Large intestine (tissue), 3 donors: ENCODE measurements at regions not wholly inside any gene's neighbourhood (a gene's known extent, or its start where the extent isn't known, plus 50 kb on each side); places are given as distances from the start of the nearest gene placed in this dataset.

Experiments used
- DNase-seq, 2 donors: peaks; one replicate each; pipeline versions ENCODE4 v3.0.0 to v3.0.0-alpha.2; 2013
- H3K27ac ChIP-seq: one replicate; pipeline ENCODE4 v1.5.1; 2013; ENCODE audit warnings: low read length
- H3K27me3 ChIP-seq: 2 replicates; pipeline ENCODE4 v1.6.1; 2013; ENCODE audit warnings: low read length; ENCODE audit not compliant: control insufficient read depth, insufficient read depth
- H3K36me3 ChIP-seq: 2 replicates; pipeline ENCODE4 v1.6.1; 2013; ENCODE audit warnings: low read length; ENCODE audit not compliant: control insufficient read depth, insufficient read depth
- H3K4me1 ChIP-seq: one replicate; pipeline ENCODE4 v1.6.1; 2013; ENCODE audit warnings: low read length; ENCODE audit not compliant: control insufficient read depth, insufficient read depth
- H3K4me3 ChIP-seq: one replicate; pipeline ENCODE4 v1.5.1; 2013; ENCODE audit warnings: low read length
- H3K9me3 ChIP-seq: one replicate; pipeline ENCODE4 v1.6.1; 2013; ENCODE audit warnings: mild to moderate bottlenecking, low read depth, low read length, moderate library complexity; ENCODE audit not compliant: control insufficient read depth
- WGBS: methylation state at CpG from one replicate; pipeline ENCODE4 v1.1.5; 2013; ENCODE audit warnings: low lambda C conversion rate; ENCODE audit not compliant: insufficient coverage; 5-methylcytosine and 5-hydroxymethylcytosine counted together

DNA sequence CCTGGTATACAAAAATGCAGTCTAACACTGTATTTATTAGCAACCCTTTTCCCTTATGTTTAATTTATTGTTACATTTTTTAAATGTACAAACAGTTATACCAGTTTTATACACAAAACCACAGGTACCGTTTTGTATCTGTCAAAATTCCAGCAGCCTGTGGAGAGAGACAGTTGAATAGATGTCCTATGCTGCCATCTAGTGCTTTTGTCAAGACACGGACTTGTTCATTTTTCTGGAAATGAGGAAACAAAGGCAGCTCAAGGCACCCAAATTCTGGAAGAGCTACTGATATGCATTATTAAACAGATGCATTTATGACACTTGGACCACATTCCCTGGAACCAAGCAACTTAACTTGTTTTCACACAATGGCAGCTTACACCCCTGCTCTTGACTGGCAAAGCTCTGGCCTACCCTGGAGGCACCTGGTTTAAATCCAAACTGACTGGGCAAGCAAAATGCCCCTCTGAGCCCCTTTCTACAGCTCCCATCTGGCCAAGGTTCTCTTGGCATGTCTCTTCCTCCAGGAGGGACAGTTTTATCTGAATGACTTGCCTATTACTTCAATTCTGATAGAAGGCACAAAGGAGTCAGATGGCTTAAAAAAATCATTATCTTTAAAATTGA lies 286.9 kb upstream of the PRKD1 start:
- Histone ChIP-seq H3K4me1 (no peaks in the 10 kb centered on the region), H3K27ac (no peak overlapping the region), H3K36me3 (no peaks in the 10 kb centered on the region), H3K27me3 (no peaks in the 10 kb centered on the region), H3K4me3 (no peak overlapping the region), H3K9me3 (no peaks in the 10 kb centered on the region)
- peak; percentile 19 to 24 for DNase-seq
- WGBS = 0% methylated on average over 1 of the region's 2 CpGs

DNA sequence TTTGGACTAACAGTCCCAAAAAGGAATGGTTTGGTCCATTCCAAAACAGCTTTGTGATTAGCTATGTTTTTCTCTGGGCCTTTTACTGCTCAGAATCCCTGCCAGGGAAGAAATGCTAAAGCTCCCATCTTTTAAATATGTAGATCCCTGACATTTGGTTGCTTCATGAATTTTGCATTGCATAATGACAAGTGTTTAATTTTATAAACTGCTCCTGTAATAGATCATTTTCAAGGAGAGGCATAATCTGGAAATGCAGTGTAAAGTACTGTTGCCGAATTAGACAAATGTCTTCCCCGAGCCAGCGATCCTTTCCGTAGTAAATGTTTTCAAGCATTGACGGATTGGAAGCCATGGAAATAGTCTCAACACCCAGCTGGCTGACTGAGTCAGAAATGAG lies 291.3 kb upstream of the PRKD1 start:
- WGBS = no CpG with 5 or more reads among the region's 5 CpGs
- Histone ChIP-seq H3K36me3 (no peaks in the 10 kb centered on the region), H3K27ac (no peak overlapping the region), H3K4me1 (no peaks in the 10 kb centered on the region), H3K27me3 (no peaks in the 10 kb centered on the region), H3K9me3 (no peaks in the 10 kb centered on the region), H3K4me3 (no peak overlapping the region)
- DNase-seq = no peak

DNA sequence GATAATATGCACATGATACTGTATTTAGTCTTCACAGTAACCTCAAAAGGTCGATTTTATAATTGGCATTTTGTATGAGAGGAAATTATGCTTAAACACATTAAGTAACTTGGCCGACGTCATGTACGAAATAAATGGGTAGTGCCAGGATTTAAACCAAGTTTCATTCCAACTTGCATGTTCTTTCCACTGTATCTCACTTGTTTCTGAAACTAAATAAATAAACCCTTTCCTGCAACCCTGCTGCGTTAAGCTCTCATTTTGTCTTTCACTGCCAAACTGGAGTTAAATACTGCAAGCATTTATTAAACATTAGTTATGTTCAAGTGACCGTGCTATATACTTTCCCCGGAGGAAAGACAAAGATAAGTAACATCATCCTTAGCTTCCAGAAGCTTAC lies 293.9 kb upstream of the PRKD1 start:
- 64% methylated on average over 2 of the region's 7 CpGs for WGBS
- H3K4me1 ChIP-seq = no peaks in the 10 kb centered on the region
- H3K27me3 ChIP-seq = no peaks in the 10 kb centered on the region
- H3K4me3 ChIP-seq = no peak overlapping the region
- no peak for DNase-seq
- H3K27ac ChIP-seq = no peak overlapping the region
- H3K36me3 ChIP-seq = no peaks in the 10 kb centered on the region
- no peaks in the 10 kb centered on the region for H3K9me3 ChIP-seq

DNA sequence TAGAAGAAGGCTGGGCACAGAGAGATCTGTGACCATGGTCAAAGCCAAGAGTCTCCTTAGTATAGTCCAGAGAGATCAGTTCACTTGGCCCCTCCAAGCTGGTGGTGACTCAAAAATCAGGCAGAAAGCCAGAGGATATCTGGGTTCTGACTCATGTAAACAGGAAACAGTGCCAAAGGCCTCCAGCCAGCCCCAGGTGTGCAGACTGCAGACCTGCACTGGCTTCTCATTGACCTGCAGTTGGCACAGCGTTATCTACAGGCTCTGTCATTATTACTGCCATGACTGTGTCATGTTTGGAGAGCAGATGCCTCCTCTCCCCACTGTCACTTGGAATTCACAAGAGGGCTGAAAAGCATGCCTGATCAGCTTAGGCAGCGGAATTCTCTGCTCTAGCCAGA lies 295.7 kb upstream of the PRKD1 start:
- no peak overlapping the region for H3K27ac ChIP-seq
- H3K4me1 ChIP-seq = no peaks in the 10 kb centered on the region
- DNase-seq = peak; percentile 17 to 21
- no peaks in the 10 kb centered on the region for H3K36me3 ChIP-seq
- no CpG with 5 or more reads among the region's 2 CpGs for WGBS
- no peak overlapping the region for H3K4me3 ChIP-seq
- no peaks in the 10 kb centered on the region for H3K27me3 ChIP-seq
- H3K9me3 ChIP-seq = no peaks in the 10 kb centered on the region

DNA sequence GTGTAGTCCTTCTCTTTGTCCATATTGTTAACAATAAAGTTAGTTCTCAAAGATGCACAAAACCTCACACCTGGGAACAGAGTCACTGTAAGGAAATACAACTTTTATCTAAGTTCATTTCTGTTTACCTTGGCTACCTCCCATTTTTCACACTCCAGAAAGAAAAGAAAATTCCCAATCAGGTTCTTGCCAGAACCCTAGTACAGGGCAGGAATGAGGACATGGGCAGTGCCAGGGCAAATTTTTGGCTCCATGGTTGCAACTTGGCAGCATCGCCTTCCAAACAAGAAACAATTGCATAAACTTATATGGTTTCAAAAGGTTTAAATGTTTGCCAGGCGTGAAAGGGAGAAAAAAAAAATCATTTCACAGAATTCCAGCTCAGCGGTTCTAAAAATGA lies 296.3 kb upstream of the PRKD1 start:
- Histone ChIP-seq H3K4me3 (no peak overlapping the region), H3K9me3 (no peaks in the 10 kb centered on the region), H3K27ac (no peak overlapping the region), H3K36me3 (no peaks in the 10 kb centered on the region), H3K4me1 (no peaks in the 10 kb centered on the region), H3K27me3 (no peaks in the 10 kb centered on the region)
- DNase-seq = no peak
- WGBS = no CpG with 5 or more reads among the region's 3 CpGs

DNA sequence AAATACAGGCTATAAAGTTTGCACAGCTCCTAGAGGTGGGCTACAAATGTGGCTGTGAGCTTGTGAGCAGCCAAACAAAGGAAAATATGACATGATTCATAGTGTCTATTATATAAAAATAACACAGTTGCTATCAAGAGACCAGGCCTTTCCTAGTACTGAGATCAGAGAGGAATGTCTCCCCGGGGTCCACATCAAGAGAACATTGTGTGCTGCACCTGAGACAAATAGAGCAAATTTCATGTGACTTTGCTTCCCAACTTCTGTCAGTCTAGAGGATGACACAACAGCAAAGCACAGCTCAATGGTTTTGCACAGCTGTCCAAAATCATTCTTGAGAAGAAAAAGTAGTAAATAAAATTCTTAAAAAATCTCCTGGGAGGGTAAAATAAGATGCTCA lies 297.5 kb upstream of the PRKD1 start:
- H3K27ac ChIP-seq = no peak overlapping the region
- no peaks in the 10 kb centered on the region for H3K4me1 ChIP-seq
- H3K4me3 ChIP-seq = no peak overlapping the region
- WGBS = 100% methylated on average over 1 of the region's 1 CpG
- H3K9me3 ChIP-seq = no peaks in the 10 kb centered on the region
- no peaks in the 10 kb centered on the region for H3K36me3 ChIP-seq
- no peaks in the 10 kb centered on the region for H3K27me3 ChIP-seq
- DNase-seq = no peak

DNA sequence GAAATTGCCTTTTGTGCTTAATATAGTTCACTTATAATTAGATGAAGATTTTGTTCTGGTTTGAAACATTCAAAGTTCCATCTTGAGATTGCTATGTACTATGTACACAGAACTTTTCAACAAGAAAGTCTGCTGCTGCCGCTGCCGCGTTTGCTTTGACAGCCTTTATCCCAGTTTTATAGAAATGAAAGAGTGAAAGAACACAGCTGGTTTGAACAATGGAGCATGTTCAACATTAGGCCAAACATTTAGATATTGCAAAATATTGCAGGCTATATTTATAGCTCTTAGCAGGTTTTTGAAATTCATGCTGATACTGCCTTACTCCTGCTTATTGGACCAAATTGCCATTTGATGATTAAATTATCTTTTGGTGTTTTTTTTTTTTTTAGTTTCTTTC lies 299.8 kb upstream of the PRKD1 start:
- H3K36me3 ChIP-seq = no peaks in the 10 kb centered on the region
- no peak overlapping the region for H3K27ac ChIP-seq
- H3K9me3 ChIP-seq = no peaks in the 10 kb centered on the region
- no CpG with 5 or more reads among the region's 3 CpGs for WGBS
- no peak overlapping the region for H3K4me3 ChIP-seq
- no peak for DNase-seq
- no peaks in the 10 kb centered on the region for H3K27me3 ChIP-seq
- no peaks in the 10 kb centered on the region for H3K4me1 ChIP-seq

DNA sequence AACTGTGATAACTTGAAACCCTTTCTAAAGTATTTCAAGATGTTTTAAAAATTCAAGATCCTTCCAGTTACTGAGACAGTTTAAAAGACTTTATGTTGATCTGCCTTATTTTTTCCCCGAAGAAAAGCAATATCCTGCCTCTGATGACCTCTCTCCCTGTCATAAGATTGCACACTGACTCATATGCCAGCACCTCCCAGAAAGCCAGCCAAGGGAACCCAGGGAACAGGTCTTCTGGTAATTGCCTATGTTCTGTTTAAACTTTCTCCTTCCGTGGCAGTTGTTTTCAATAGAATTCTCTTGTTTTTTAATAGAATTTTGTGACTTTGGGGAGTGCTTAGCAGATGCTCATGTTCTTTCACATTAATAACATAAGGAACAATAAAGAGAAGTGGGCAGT lies 300.2 kb upstream of the PRKD1 start:
- no peak for DNase-seq
- H3K27me3 ChIP-seq = no peaks in the 10 kb centered on the region
- WGBS = 60% methylated on average over 1 of the region's 2 CpGs
- no peak overlapping the region for H3K4me3 ChIP-seq
- H3K36me3 ChIP-seq = no peaks in the 10 kb centered on the region
- H3K9me3 ChIP-seq = no peaks in the 10 kb centered on the region
- no peak overlapping the region for H3K27ac ChIP-seq
- no peaks in the 10 kb centered on the region for H3K4me1 ChIP-seq

DNA sequence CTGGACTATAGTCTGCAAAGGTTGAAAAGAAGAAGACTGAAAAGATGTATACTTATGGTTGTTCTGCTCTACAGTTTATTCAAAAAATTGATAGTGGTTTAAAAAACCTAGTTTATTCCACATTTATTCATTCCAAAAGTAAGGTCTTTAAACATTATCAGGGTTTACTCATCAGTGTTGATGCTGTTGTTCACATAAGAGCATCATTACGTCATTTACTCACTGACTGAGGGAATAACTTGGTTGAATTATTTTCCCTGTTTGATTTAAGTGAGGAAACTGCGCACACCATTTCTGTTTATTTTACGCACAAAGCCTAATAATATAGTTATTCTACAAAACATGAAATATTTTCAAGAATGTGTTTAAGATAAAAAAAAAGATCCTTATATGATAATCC lies 303.1 kb upstream of the PRKD1 start:
- Histone ChIP-seq H3K4me1 (no peaks in the 10 kb centered on the region), H3K9me3 (no peaks in the 10 kb centered on the region), H3K27ac (no peak overlapping the region), H3K4me3 (no peak overlapping the region), H3K27me3 (no peaks in the 10 kb centered on the region), H3K36me3 (no peaks in the 10 kb centered on the region)
- no peak for DNase-seq
- WGBS = 83% methylated on average over 3 of the region's 3 CpGs

DNA sequence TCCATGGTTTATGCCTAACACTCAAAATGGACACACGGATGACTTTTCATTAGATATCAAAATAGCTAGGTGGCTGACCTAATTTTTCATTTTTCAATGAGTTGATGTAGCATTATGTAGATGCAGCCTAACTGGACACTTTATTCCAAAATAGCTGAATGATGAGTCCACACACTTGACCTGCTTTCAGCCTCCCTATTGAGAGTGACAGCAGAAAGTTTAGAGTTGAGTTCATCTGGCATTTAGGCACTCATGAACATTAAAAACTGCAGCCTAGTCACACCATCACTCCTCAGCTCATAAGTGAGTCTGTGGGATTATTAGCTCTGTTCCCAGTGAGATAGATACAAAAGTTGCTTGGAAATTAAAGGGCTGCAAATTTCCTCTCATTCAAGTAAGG lies 307.3 kb upstream of the PRKD1 start:
- Histone ChIP-seq H3K27ac (no peak overlapping the region), H3K27me3 (no peaks in the 10 kb centered on the region), H3K4me3 (no peak overlapping the region), H3K36me3 (no peaks in the 10 kb centered on the region), H3K9me3 (no peaks in the 10 kb centered on the region), H3K4me1 (no peaks in the 10 kb centered on the region)
- no peak for DNase-seq
- WGBS = no CpG with 5 or more reads among the region's 1 CpG

DNA sequence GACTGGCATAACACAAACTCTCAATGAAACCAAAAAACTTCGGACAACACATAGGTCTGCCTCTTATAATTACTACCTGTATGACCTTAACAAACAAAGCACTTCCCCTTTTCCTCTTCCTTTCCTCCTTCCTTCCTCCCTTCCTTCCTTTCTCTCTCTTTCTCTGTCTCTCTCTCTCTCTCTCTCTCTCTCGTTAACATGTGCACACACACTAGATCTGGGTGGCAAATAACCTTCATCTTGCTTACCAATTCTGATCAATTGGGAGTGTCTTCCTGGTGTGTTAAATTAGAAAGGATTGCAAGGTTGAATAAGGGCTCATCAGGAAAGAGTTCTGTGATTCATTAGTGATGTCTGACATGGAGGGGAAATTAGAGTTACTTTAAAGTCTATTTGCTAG lies 307.8 kb upstream of the PRKD1 start:
- Histone ChIP-seq H3K36me3 (no peaks in the 10 kb centered on the region), H3K4me1 (no peaks in the 10 kb centered on the region), H3K27ac (no peak overlapping the region), H3K27me3 (no peaks in the 10 kb centered on the region), H3K9me3 (no peaks in the 10 kb centered on the region), H3K4me3 (no peak overlapping the region)
- DNase-seq = no peak
- 100% methylated on average over 2 of the region's 2 CpGs for WGBS
